ENCODE measurements at regions not wholly inside any gene's neighbourhood (a gene's known extent, or its start where the extent isn't known, plus 50 kb on each side); places are given as distances from the start of the nearest gene placed in this dataset.

DNA sequence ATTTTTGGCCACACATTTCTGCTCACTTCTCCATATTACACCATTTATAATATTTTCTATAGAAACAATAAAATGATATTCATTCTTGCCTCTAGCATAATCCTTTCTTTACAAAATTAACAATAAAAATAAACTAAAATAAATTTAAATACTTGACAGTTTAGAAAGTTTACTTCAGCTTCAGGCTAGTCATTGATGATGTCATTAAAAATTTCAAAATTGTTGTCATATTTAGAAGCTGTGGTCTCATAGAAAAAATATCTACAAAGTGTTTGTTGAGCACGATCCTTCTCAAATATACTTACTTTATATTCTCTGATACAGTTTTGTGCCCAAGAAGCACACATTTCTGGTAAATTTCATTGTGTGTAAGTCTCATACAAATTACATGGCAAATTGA lies 717.4 kb upstream of the CITED2 start:
- intact Hi-C loops (cut with micrococcal nuclease; ENCODE audit: unreplicated experiment) = no loop called here
- no peaks in the 10 kb centered on the region for H3K27me3 ChIP-seq (replicated peaks; ENCODE audit: control insufficient read depth, insufficient read depth, low read length)
- H3K9me3 ChIP-seq = no peaks in the 10 kb centered on the region
- H3K4me1 Mint-ChIP-seq (ENCODE audit: low read depth, unreplicated experiment) = no peaks in the 10 kb centered on the region
- H3K9me3 Mint-ChIP-seq (ENCODE audit: unreplicated experiment) = no peaks in the 10 kb centered on the region
- no peak overlapping the region for H3K4me3 ChIP-seq (ENCODE audit: low read depth, low read length)
- no peak overlapping the region for H3K4me3 Mint-ChIP-seq (ENCODE audit: unreplicated experiment)
- CTCF ChIA-PET = no interaction called here
- no peak for TF ChIP-seq CTCF (IDR thresholded peaks at IDR 0.05; ENCODE audit: insufficient read depth in 1 of 2, low read depth in 1 of 2, low read length in 1 of 2, severe bottlenecking in 1 of 2, unreplicated experiment in 1 of 2)
- BruUV-seq (replicated peaks) = no TSS peak
- H3K36me3 Mint-ChIP-seq (ENCODE audit: insufficient read depth, unreplicated experiment) = no peaks in the 10 kb centered on the region
- H3K27me3 Mint-ChIP-seq (ENCODE audit: insufficient read depth, unreplicated experiment) = no peaks in the 10 kb centered on the region
- no peaks in the 10 kb centered on the region for H3K36me3 ChIP-seq (ENCODE audit: control insufficient read depth, insufficient read depth, low read length)
- no peaks in the 10 kb centered on the region for H3K4me1 ChIP-seq
- DNase-seq = no peak
- H3K27ac Mint-ChIP-seq (ENCODE audit: unreplicated experiment) = no peak overlapping the region
- POLR2A ChIA-PET = no interaction called here

- POLR2A ChIA-PET = no interaction called here
Measured at GRCh38 chr6:140090871-140091270, 716.4 kb upstream of the CITED2 start.

DNA sequence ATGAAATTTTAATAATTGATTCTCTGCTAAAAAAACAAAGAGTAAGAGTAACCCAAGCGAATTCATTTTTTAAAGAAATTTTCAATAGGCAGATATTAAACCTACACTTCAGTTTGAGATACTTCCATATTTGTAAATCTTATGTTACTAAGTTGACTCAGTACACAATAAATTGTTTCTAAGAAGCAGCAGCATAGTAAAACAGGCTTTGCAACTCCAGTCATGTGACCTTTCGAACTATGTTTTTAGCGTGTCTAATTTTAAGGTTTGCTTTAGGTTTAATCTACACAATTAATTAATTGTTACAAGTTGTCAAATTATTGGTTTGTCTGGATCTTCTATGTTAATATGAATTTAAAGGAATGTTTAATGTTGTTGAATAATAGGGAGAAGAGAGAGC lies 708.9 kb upstream of the CITED2 start:
- Mint-ChIP-seq H3K36me3 (ENCODE audit: insufficient read depth, unreplicated experiment) (no peaks in the 10 kb centered on the region), H3K4me3 (ENCODE audit: unreplicated experiment) (no peak overlapping the region), H3K27me3 (ENCODE audit: insufficient read depth, unreplicated experiment) (peaks cover 3% of the 10 kb centered on the region), H3K4me1 (ENCODE audit: low read depth, unreplicated experiment) (no peaks in the 10 kb centered on the region), H3K9me3 (ENCODE audit: unreplicated experiment) (no peaks in the 10 kb centered on the region), H3K27ac (ENCODE audit: unreplicated experiment) (no peak overlapping the region)
- no TSS peak for BruUV-seq (replicated peaks)
- intact Hi-C loops (cut with micrococcal nuclease; ENCODE audit: unreplicated experiment) = no loop called here
- Histone ChIP-seq H3K36me3 (ENCODE audit: control insufficient read depth, insufficient read depth, low read length) (no peaks in the 10 kb centered on the region), H3K9me3 (no peaks in the 10 kb centered on the region), H3K4me1 (no peaks in the 10 kb centered on the region), H3K4me3 (ENCODE audit: low read depth, low read length) (no peak overlapping the region), H3K27me3 (replicated peaks; ENCODE audit: control insufficient read depth, insufficient read depth, low read length) (no peaks in the 10 kb centered on the region)
- POLR2A ChIA-PET = no interaction called here
- no peak for TF ChIP-seq CTCF (IDR thresholded peaks at IDR 0.05; ENCODE audit: insufficient read depth in 1 of 2, low read depth in 1 of 2, low read length in 1 of 2, severe bottlenecking in 1 of 2, unreplicated experiment in 1 of 2)
- CTCF ChIA-PET = no interaction called here
- DNase-seq = no peak

More at GRCh38 chr6:140090871-140091270, 716.4 kb upstream of the CITED2 start:
- H3K9me3 Mint-ChIP-seq (ENCODE audit: unreplicated experiment) = no peaks in the 10 kb centered on the region
- Histone ChIP-seq H3K27me3 (replicated peaks; ENCODE audit: control insufficient read depth, insufficient read depth, low read length) (no peaks in the 10 kb centered on the region), H3K4me3 (ENCODE audit: low read depth, low read length) (no peak overlapping the region), H3K9me3 (no peaks in the 10 kb centered on the region), H3K4me1 (no peaks in the 10 kb centered on the region), H3K36me3 (ENCODE audit: control insufficient read depth, insufficient read depth, low read length) (no peaks in the 10 kb centered on the region)
- intact Hi-C loops (cut with micrococcal nuclease; ENCODE audit: unreplicated experiment) = no loop called here
- H3K4me1 Mint-ChIP-seq (ENCODE audit: low read depth, unreplicated experiment) = no peaks in the 10 kb centered on the region
- H3K27ac Mint-ChIP-seq (ENCODE audit: unreplicated experiment) = no peak overlapping the region
- no peak for TF ChIP-seq CTCF (IDR thresholded peaks at IDR 0.05; ENCODE audit: insufficient read depth in 1 of 2, low read depth in 1 of 2, low read length in 1 of 2, severe bottlenecking in 1 of 2, unreplicated experiment in 1 of 2)
- H3K36me3 Mint-ChIP-seq (ENCODE audit: insufficient read depth, unreplicated experiment) = no peaks in the 10 kb centered on the region
- no peak overlapping the region for H3K4me3 Mint-ChIP-seq (ENCODE audit: unreplicated experiment)
- DNase-seq = no peak
- CTCF ChIA-PET = no interaction called here
- H3K27me3 Mint-ChIP-seq (ENCODE audit: insufficient read depth, unreplicated experiment) = no peaks in the 10 kb centered on the region
- BruUV-seq (replicated peaks) = no TSS peak
